Esophagus (tissue), 2 donors: ENCODE measurements at regions not wholly inside any gene's neighbourhood (a gene's known extent, or its start where the extent isn't known, plus 50 kb on each side); places are given as distances from the start of the nearest gene placed in this dataset.

Experiments
- H3K27ac ChIP-seq, 2 donors: one replicate each; pipeline ENCODE4 v1.5.1; 2013; ENCODE audit warnings: low read depth in 2 of 2, mild to moderate bottlenecking in 2 of 2, inconsistent platforms in 1 of 2, low read length in 1 of 2, moderate library complexity in 1 of 2
- H3K27me3 ChIP-seq, 2 donors: one replicate each; pipeline ENCODE4 v1.6.1; 2013; ENCODE audit warnings: low read length in 2 of 2, control low read depth in 1 of 2, mild to moderate bottlenecking in 1 of 2; ENCODE audit not compliant: insufficient read depth in 2 of 2, control insufficient read depth in 1 of 2
- H3K36me3 ChIP-seq, 2 donors: one replicate each; pipeline ENCODE4 v1.6.1; 2013; ENCODE audit warnings: low read length in 1 of 2; ENCODE audit not compliant: control insufficient read depth in 2 of 2, insufficient read depth in 2 of 2
- H3K4me1 ChIP-seq, 2 donors: one replicate each; pipeline ENCODE4 v1.6.1; 2013; ENCODE audit warnings: low read length in 1 of 2; ENCODE audit not compliant: control insufficient read depth in 2 of 2, insufficient read depth in 2 of 2
- H3K4me3 ChIP-seq, 2 donors: one replicate each; pipeline ENCODE4 v1.5.1; 2013; ENCODE audit warnings: low read length in 2 of 2, mild to moderate bottlenecking in 2 of 2, low read depth in 1 of 2, moderate library complexity in 1 of 2
- H3K9me3 ChIP-seq, 2 donors: one replicate each; pipeline ENCODE4 v1.6.1; 2013; ENCODE audit warnings: mild to moderate bottlenecking in 2 of 2, low read depth in 1 of 2, low read length in 1 of 2, moderate library complexity in 1 of 2; ENCODE audit not compliant: control insufficient read depth in 2 of 2, insufficient read depth in 1 of 2
- WGBS, 2 donors: extraction: QIAGEN DNeasy Blood & Tissue Kit; methylation state at CpG; one replicate each; pipeline ENCODE4 v1.1.7; 2013; 5-methylcytosine and 5-hydroxymethylcytosine counted together
- donor health status: healthy with polysubstance abuse.
- donor health status: Bipolar disorder and iron deficiency.

GRCh38 chr3:99287876-99288275, 350.5 kb upstream of the COL8A1 start:
- H3K9me3 ChIP-seq: no peaks in the 10 kb centered on the region
- 32 to 39% methylated on average over 2 of the region's 2 CpGs for WGBS, 2 donors
- H3K4me3 ChIP-seq: no peak overlapping the region
- no peaks in the 10 kb centered on the region for H3K4me1 ChIP-seq
- H3K36me3 ChIP-seq: no peaks in the 10 kb centered on the region
- peak overlapping the region; percentile 66 to 71 for H3K27ac ChIP-seq
- no peaks in the 10 kb centered on the region for H3K27me3 ChIP-seq

GRCh38 chr3:99286266-99286845, 352.0 kb upstream of the COL8A1 start:
- H3K9me3 ChIP-seq: no peaks in the 10 kb centered on the region
- no peak overlapping the region for H3K4me3 ChIP-seq
- H3K4me1 ChIP-seq: no peaks in the 10 kb centered on the region
- no peaks in the 10 kb centered on the region for H3K27me3 ChIP-seq
- no peak overlapping the region for H3K27ac ChIP-seq
- H3K36me3 ChIP-seq: no peaks in the 10 kb centered on the region

- 50 to 57% methylated on average over 9 of the region's 9 CpGs for WGBS, 2 donors
- peak overlapping the region in 1 of 2 donors; percentile 12 for H3K27ac ChIP-seq
- H3K36me3 ChIP-seq: no peaks in the 10 kb centered on the region
- H3K4me3 ChIP-seq: no peak overlapping the region
- no peaks in the 10 kb centered on the region for H3K9me3 ChIP-seq
- H3K27me3 ChIP-seq: no peaks in the 10 kb centered on the region
- no peaks in the 10 kb centered on the region for H3K4me1 ChIP-seq
Measured at GRCh38 chr3:99269606-99270351, 368.3 kb upstream of the DCBLD2 start.

GRCh38 chr3:99256788-99257187, 355.3 kb upstream of the DCBLD2 start:
- no peak overlapping the region for H3K4me3 ChIP-seq
- WGBS, 2 donors: 84 to 86% methylated on average over 3 of the region's 3 CpGs
- no peaks in the 10 kb centered on the region for H3K9me3 ChIP-seq
- H3K27ac ChIP-seq: no peak overlapping the region
- H3K27me3 ChIP-seq: no peaks in the 10 kb centered on the region
- H3K4me1 ChIP-seq: no peaks in the 10 kb centered on the region
- H3K36me3 ChIP-seq: no peaks in the 10 kb centered on the region

GRCh38 chr3:99253963-99254355, 352.5 kb upstream of the DCBLD2 start:
- H3K9me3 ChIP-seq: no peaks in the 10 kb centered on the region
- H3K36me3 ChIP-seq: no peaks in the 10 kb centered on the region
- no peaks in the 10 kb centered on the region for H3K4me1 ChIP-seq
- H3K27ac ChIP-seq: no peak overlapping the region
- no peaks in the 10 kb centered on the region for H3K27me3 ChIP-seq
- 36 to 37% methylated on average over 2 of the region's 2 CpGs for WGBS, 2 donors
- no peak overlapping the region for H3K4me3 ChIP-seq

- Histone ChIP-seq H3K27me3 (no peaks in the 10 kb centered on the region), H3K27ac (peak overlapping the region in 1 of 2 donors; percentile 34), H3K4me1 (no peaks in the 10 kb centered on the region), H3K36me3 (no peaks in the 10 kb centered on the region), H3K9me3 (no peaks in the 10 kb centered on the region), H3K4me3 (no peak overlapping the region)
- 48 to 68% methylated on average over 1 of the region's 1 CpG for WGBS, 2 donors
Measured at GRCh38 chr3:99250821-99251355, 349.4 kb upstream of the DCBLD2 start.

- no peaks in the 10 kb centered on the region for H3K4me1 ChIP-seq
- H3K4me3 ChIP-seq: no peak overlapping the region
- H3K27me3 ChIP-seq: no peaks in the 10 kb centered on the region
- 61% methylated on average over 4 of the region's 4 CpGs for WGBS, 2 donors
- no peak overlapping the region for H3K27ac ChIP-seq
- H3K36me3 ChIP-seq: no peaks in the 10 kb centered on the region
- H3K9me3 ChIP-seq: no peaks in the 10 kb centered on the region
Measured at GRCh38 chr3:99250272-99250671, 348.8 kb upstream of the DCBLD2 start.

- Histone ChIP-seq H3K27ac (peak overlapping the region in 1 of 2 donors; percentile 33), H3K4me1 (no peaks in the 10 kb centered on the region)
- 91 to 95% methylated on average over 6 of the region's 6 CpGs for WGBS, 2 donors
Measured at GRCh38 chr3:99249627-99250026, 348.1 kb upstream of the DCBLD2 start.

GRCh38 chr3:99248913-99249312, 347.4 kb upstream of the DCBLD2 start:
- Histone ChIP-seq H3K9me3 (no peaks in the 10 kb centered on the region), H3K27me3 (no peaks in the 10 kb centered on the region), H3K27ac (no peak overlapping the region), H3K4me1 (no peaks in the 10 kb centered on the region), H3K4me3 (no peak overlapping the region), H3K36me3 (no peaks in the 10 kb centered on the region)
- 50 to 52% methylated on average over 1 of the region's 1 CpG for WGBS, 2 donors

More at GRCh38 chr3:99249627-99250026, 348.1 kb upstream of the DCBLD2 start:
- H3K27me3 ChIP-seq: no peaks in the 10 kb centered on the region
- H3K4me3 ChIP-seq: no peak overlapping the region
- H3K36me3 ChIP-seq: no peaks in the 10 kb centered on the region
- H3K9me3 ChIP-seq: no peaks in the 10 kb centered on the region

- Histone ChIP-seq H3K9me3 (no peaks in the 10 kb centered on the region), H3K4me3 (no peak overlapping the region), H3K4me1 (no peaks in the 10 kb centered on the region), H3K27ac (no peak overlapping the region), H3K36me3 (no peaks in the 10 kb centered on the region), H3K27me3 (no peaks in the 10 kb centered on the region)
- 54 to 58% methylated on average over 1 of the region's 1 CpG for WGBS, 2 donors
Measured at GRCh38 chr3:99248130-99248529, 346.6 kb upstream of the DCBLD2 start.
